Inferior parietal cortex (tissue), 1 donor: ENCODE measurements at regions not wholly inside any gene's neighbourhood (a gene's known extent, or its start where the extent isn't known, plus 50 kb on each side); places are given as distances from the start of the nearest gene placed in this dataset.
"Not testable (repeated sequence)": the region's sequence is repeated elsewhere in the genome, so short reads cannot be mapped to it uniquely, and the experiment has no call there.

ENCODE experiments used
- DNase-seq: peaks from one replicate; pipeline ENCODE4 v3.0.0-alpha.2; 2016; ENCODE audit errors: extremely low spot score

- no peak for DNase-seq
These were observed 585.8 kb downstream of the ADGRL2 start for GRCh38 chr1:82386365-82387011.

DNA sequence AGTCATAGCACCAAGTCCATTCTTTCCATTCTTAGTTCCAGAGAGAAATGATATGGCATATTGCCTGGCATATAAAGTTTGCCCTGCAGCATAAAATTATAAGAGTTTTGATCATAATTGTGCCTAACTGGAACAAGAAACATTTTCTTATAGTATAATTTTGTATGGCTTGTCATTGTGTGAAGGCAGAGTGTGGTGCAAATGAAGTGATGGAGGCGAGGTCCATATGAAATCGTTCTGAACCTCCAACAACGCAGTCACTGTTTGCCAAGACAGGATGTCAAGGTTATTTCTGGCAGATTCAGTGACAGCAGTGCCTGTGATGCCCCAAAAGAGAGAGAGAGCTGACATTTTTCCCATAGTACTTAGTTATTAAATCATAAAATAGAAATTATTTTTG lies 584.0 kb downstream of the ADGRL2 start:
- DNase-seq: no peak

DNA sequence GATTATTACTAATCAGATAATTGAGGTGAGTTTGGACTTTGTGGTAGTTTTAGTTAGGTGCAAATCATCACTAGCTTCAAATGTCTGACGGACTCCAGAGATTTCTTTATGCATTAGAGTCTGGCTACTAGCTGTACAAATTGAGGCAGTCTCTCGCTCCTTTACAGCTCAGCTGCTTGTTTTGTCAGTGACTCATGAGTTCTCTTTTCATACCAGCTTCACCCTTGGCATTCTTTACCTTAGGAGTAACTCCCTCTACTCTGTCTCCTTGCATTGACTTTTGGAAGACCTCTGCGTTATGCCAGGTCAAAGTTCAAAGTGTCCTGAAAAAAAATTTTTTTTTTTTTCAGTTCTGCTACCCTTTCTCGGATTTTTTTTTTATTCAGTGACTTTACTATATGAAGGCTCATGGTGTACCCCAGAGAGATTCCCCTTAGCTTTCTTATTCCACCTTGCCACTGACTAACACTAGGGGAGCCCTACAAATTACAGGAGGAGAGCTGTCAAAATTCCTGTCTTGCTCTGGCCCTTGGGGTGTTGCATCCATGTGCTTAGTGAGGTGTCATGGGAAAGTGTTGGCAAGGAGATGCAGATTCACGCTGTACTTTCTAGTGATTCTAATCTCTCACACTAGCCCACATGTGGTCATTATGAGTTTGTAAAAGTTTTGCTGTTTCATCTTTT lies 576.6 kb downstream of the ADGRL2 start:
- DNase-seq: no peak

DNA sequence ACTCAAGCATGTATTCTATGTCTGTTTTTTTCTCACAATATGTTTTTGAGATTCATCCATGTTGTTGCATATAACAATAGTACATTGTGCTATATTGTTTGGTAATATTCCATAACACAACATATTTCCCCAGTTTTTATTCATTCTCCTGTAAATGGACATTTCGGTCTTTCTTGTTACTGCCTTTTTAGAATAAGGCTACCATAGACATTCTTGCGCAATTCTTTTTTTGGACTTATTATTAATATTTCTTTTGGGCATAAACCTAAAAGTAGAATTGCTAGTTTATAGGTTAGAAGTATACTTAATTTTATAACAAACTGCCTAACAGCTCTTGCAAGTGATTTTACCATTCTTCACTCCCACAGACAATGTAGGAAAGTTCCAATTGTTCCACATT lies 573.0 kb downstream of the ADGRL2 start:
- DNase-seq: no peak

DNA sequence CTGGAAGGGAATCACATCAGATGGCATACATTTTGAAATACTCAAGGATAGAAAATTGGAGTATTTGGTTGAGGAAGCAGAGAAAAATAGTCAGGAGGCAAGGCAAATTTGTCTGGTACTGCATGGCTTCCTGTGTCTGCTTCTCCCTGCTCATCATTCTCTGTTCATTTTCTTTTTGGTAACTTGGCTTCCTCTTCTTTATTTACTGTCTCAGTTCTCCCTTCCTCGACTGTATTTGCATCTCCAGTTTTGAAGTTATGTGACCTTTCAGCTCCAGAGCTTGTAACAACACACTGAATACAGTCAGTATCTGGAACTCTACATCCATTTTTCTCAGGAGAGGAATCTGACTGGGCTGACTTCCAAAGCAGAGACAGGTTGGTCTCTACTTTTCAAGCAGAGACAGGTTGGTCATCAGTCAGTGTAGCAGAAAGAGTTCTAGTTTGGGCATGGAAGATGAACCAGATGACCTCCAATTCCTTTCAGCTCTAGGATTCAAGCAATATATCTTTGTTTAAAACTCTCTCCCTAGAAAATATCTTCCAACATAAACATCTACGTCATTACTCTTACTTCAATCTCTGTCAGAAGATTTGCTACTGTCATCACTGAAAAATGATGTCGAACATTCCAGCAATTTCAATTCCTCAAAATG lies 571.2 kb downstream of the ADGRL2 start:
- no peak for DNase-seq

- no peak for DNase-seq
These were observed 566.7 kb downstream of the ADGRL2 start for GRCh38 chr1:82367456-82367855.

DNA sequence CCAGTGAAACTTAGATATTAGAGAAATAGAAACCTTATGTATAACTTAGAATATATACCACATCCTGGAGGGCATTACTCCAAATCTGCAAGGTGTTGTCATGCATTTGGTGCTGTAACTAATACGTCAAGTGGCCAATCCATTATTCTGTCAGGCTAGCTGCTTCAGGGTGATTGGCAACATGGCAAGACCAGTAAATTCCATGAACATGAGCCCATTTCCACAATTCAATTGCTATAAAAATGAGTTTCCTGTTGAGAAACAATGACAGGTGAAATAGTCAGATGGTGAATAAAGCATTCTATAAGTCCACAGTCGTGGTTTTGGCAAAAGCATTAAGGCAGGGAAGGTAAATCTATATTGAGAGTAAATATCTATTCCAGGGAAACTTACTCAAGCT lies 566.0 kb downstream of the ADGRL2 start:
- DNase-seq: no peak

- DNase-seq: not testable (repeated sequence)
These were observed 558.8 kb downstream of the ADGRL2 start for GRCh38 chr1:82359541-82359940.

- DNase-seq: not testable (repeated sequence)
These were observed 558.0 kb downstream of the ADGRL2 start for GRCh38 chr1:82358706-82359105.

DNA sequence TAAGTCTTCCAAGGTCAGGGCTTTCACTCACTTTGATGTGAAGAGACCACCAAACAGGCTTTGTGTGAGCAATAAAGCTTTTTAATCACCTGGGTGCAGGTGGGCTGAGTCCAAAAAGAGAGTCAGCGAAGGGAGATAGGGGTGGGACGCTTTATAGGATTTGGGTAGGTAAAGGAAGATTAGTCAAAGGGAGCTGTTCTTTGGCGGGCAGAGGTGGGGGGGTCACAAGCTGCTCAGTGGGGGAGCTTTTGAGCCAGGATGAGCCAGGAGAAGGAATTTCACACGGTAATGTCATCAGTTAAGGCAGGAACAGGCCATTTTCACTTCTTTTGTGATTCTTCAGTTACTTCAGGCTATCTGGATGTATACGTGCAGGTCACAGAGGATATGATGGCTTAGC lies 553.8 kb downstream of the ADGRL2 start:
- DNase-seq: not testable (repeated sequence)

DNA sequence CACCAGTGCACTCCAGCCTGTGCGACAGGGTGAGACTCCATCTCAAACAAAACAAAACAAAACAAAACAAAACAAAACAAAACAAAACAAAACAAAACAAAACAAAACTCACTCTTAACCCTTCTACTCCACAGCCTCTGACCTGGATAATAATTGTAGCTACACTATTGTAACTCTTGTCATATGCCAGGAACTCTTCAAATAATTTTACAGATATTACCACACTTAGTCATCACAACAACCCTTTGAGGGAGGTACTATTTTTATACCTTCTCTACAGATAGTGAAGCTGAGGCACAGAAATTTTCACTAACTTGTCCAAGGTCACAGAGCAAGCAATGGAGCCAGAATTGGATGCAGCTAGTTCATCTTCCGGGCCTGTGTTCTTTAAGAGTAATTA lies 547.8 kb downstream of the ADGRL2 start:
- no peak for DNase-seq

DNA sequence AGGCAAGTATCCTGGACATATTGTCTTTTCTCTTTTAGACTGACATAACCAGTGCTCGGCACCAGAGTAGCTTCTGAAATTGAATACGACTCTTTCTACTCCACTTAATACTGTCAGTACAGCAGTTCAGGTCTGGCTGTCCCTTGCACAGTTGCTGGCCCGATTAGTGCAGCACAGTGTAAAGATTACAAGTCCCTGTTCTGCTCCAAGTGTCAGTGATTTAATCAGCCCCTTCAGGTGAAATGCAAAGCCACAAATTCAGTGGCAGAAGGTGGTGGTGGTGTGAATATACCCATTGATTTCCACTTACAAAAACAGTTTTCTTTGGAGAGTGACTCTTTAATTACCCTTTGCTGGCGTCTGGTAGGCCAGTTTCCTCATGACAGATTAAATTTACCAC lies 545.4 kb downstream of the ADGRL2 start:
- DNase-seq: no peak

- DNase-seq: no peak
These were observed 542.6 kb downstream of the ADGRL2 start for GRCh38 chr1:82343381-82343780.

DNA sequence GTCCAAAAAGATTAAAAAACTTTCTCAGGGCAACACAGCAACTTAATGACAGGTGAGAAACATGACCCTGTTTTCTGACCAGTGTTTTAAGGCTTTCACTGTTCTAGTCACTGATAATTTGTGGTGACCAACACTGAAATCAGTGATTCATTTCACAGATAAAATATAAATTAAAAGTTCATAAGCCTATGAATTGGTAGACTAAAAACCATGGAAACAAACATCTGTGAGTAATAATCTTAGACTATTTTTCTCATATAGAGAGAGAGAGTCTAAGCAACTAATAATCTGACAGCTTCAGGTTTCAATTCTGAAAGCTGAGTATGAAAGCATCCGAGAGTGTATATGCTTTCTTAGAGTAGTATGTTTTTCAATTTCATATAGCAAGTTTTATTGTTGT lies 536.9 kb downstream of the ADGRL2 start:
- no peak for DNase-seq

- DNase-seq: no peak
These were observed 529.6 kb downstream of the ADGRL2 start for GRCh38 chr1:82330330-82330729.

- no peak for DNase-seq
These were observed 528.5 kb downstream of the ADGRL2 start for GRCh38 chr1:82329226-82329625.

- DNase-seq: no peak
These were observed 522.6 kb downstream of the ADGRL2 start for GRCh38 chr1:82323144-82323841.

- DNase-seq: no peak
These were observed 521.1 kb downstream of the ADGRL2 start for GRCh38 chr1:82321794-82322193.

DNA sequence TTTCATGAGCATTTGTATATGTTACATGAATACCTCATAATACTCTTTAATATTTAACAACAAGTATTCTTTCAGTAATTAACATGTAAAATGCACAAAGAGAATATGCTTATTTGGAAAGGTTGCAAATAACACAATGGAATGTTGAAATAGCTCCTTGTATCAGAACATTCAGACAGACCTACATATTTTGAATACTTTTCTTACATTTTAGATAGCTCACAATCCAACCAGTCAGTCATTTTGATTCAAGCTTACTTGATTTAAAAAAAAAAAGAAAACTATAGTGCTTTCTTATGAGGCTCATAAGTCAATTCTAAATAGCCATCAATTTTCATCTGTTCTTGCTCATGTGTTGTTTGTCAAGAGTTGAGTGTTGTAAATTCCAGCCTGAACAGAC lies 518.8 kb downstream of the ADGRL2 start:
- DNase-seq: no peak

DNA sequence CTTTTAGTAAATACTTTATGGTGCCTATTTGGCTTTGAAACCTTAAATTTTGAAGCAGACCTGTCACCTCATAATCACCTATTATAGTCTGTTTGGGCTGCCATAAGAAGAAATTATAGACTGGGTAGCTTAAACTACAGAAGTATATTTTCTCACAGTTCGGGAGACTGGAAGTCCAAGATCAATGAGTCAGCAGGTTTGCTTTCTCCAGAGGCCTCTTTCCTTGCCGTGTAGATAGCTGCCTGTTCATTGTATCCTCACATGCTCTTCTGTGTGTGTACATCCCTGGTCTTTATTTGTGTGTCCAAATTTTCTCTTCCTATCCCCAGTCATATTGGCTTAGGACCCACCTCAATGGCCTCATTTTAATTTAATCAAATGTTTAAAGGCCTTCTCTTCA lies 518.2 kb downstream of the ADGRL2 start:
- DNase-seq: no peak

DNA sequence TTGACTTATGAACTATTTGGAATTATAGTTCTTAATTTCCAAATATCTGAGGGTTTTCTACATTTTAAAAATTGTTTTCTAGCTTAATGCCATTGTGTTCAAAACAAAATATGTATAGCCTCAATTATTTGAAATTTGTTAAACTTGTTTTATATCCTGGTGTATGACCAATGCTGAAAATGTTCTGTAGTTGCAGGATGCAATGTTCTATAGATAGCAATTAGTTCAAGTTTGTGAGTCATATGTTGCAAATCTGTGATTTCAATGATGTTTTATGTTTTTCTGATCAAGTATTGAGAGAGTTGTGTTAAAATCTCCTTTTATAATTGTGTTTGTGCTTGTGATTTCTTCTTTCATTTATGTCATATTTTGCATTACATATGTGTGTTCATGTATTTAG lies 517.5 kb downstream of the ADGRL2 start:
- no peak for DNase-seq

DNA sequence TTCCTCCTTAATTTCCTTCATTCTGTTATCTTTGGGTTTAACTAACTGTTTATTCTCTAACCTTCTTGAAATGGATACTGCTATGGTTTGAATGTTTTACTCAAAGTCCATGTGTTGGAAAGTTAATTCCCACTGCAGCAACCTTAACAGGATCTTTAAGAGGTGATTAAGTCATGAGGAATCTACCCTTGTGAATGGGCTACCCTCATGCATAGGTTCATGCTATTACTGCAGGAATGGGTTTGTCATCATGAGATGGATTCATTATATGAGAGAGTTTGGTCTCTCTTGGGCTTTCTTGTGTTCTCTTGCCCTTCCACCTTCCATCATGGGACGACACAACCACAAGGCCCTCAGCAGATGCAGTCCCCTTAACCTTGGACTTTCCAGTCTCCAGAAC lies 516.9 kb downstream of the ADGRL2 start:
- DNase-seq: no peak

GRCh38 chr1:82299656-82300055 lies 498.9 kb downstream of the ADGRL2 start:
- no peak for DNase-seq
